Fibroblast of skin of back (primary cell): ENCODE measurements at regions not wholly inside any gene's neighbourhood (a gene's known extent, or its start where the extent isn't known, plus 50 kb on each side); places are given as distances from the start of the nearest gene placed in this dataset.
"Not testable (repeated sequence)": the region's sequence is repeated elsewhere in the genome, so short reads cannot be mapped to it uniquely, and the experiment has no call there.

ENCODE experiments used
- DNase-seq: peaks from one replicate; pipeline ENCODE4 v3.0.0-alpha.2; 2013

DNA sequence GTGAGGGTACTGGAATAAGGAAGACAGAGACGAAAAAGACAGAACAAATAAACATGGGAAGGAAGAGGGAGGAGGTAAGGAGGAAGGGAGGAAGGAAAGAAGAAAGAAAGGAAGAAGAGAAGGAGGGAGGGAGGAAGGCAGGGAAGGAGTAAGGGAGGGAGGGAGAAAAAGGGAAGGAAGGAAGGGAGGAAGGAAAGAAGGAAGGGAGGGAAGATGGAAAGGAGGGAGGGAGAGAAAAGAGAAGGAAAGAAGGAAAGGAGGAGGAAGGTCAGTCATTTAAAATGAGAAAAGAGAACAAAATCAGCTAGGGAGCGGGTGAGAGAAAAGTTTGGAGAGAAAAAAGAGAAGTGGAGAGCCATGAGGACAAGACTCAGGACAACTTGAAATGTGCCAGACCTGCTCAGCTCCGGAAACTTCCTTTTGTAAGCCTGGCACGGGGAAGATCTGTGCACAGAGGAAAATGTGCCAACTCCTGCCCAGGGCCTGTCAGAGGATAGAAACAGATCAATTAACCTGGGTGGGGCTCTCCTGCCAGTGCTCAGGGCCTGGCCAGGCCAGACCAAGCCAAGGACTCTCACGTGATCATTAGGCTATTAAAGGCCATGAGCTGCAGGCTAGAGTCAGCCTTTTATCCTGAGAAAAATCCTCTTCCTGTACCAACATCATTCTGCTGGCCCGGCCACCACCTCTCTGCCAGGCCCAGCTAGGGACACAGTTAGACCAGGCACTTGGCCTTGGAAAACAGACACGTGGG, 50.1 kb upstream of the BCL6 start:
- DNase-seq: no peak

DNA sequence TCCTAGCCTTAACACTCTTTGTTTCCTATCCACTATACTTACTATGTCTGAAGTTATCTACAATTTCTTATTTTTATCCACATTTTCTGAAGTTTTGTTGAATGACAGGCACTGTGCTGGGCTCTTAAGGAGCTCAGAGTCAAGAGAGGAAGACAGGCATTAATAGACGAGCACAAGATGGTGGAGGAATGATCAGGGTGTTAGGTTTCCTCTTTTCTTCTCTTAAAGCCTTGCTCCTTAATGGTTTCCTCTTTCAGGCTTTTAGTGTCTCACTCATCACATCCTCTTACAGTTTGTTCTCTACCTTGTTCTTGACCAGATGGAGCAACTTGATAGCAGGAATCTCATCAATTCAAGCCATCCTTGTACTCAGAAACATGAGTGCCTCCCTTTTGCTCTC, 52.9 kb upstream of the BCL6 start:
- DNase-seq: no peak

DNA sequence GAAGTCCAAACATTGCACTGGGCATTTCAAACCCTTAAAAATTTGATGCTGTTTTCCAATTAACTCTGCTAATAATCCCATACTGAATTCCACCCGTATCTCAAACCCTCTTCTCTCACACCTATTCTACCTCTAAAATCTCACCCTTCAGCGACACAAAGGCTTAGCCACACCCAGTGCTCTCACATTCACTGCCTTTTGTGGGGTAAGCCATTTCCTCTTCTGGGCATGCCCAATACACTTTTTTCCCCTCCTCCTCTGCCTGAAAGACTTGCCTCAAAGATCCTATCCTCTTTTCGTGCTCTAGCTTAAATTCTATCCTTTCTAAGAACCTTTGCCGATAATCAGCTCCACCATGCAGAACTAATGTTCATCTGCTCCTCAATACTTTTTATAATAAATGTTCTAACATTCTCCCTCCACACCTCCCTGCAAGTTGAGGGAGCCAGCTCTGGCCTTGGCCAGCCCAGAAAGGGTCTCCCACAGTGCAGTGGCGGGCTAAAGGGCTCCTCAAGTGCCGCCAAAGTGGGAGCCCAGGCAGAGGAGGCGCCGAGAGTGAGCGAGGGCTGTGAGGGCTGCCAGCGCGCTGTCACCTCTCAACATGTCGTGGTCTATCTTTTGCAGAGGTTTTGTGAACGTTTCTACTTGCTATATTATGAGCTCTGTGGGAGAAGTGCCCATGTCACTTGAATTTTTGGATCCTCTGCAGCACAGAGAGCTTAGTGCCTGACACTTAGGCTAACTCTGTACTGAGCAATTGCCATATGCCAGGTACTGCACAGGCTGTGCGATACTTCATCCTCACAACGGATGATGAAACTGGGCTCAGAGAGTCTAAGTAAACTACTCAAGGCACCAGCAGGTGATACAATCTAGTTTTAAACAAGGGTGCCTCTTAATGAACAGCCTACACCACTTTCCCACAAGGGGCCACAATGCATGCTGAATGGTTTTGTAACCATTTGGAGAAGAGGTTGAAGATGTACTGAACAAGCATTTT, 53.6 kb upstream of the BCL6 start:
- DNase-seq: no peak

DNA sequence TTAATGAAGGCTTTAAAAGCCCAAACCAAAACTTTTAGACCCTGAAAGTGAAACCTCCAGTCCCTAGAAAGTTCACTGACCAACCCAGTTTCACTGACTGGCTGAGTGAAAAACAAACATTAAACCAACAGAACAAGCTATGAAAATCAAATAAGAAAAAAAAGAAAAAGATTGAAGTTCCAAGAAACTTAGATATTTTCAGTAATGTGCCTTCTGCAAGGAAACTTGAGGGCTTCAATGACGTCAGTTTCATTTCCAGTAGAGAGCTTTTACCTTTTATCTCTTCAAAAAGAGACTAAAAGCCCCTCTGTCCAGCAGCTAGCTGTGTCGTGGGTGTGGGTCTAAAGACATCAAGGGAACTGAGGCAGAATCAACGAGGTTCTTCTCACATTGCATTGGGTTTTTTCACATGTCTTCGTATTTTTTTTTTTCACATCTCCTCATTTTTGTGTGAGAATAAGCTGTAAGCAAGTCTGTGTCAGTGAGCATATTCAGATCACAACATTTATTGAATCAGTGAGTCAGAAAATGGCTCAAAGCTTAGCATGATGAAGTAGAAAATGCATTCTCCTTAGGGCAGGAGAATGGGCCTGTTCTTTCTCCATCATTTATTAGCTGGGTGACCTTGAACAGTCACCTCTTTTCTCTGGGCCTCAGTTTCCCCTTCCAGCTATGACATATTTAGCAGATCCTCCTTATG, 54.8 kb upstream of the BCL6 start:
- DNase-seq: no peak

DNA sequence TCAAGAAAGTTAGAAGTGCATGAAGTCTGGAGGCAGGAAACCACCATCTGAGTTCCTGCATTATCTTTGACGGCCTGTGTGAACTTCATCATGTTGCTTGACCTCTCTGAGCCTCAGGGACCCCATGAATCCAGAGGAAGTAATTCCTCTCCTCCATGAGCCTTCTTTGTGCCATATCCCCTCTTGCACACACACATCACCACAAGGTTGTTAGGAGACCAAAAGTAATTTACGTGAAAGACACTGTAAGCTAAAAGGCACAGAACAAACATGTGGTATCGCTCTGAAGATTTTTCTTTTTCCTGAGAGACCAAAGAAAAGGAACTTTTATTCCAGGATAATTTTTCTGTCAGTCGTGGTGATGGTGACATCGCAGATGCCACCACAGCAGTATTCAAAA, 55.9 kb upstream of the BCL6 start:
- no peak for DNase-seq

DNA sequence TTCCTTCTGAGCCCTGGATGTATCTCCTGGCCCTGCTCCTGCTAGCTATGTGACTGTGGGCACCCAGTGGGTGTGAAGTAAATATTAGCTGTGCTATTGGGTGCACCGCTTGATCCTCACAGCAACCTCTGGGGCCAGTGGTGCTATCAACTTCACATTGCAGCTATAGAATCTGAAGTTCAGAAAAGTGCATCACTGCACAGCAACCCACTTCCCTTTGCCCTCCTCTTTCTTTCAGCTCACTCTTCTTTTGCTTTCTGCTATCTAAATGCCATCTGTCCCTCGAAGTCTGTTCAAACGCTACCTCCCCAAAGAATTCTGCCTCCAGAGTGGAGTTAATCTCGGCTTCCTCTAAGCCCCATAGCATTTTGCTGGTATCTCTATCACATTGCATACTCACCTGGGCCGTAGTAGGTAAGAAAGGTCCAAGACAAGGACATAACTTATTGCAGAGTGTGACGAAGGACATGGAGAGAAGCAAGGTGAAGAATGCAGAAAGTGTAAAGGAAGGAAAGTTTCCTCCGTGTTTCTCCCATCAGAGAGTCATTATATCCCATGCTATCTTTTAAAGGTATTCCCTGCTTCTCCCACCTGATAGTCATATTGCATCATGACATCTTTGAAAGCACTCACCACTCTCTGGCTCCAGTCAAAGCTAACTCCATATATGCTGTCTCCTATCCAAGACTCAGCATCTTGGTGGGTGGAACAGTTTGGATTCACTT, 57.1 kb upstream of the BCL6 start:
- no peak for DNase-seq

DNA sequence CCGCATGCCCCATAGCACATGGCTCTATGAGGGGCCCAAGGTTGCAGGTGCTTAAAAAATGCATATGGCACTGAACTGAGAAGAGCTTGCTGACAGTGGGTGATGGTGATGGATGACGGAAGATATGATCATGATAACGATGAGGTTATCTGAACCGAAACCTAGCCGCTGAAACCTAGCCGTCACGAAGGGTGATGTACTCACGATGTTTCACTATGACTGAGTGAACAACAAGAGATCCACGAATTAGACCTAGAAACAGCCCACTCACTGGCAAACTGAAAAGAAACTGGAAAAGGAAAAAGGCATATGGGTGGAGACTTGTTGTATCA, 57.6 kb upstream of the BCL6 start:
- no peak for DNase-seq

DNA sequence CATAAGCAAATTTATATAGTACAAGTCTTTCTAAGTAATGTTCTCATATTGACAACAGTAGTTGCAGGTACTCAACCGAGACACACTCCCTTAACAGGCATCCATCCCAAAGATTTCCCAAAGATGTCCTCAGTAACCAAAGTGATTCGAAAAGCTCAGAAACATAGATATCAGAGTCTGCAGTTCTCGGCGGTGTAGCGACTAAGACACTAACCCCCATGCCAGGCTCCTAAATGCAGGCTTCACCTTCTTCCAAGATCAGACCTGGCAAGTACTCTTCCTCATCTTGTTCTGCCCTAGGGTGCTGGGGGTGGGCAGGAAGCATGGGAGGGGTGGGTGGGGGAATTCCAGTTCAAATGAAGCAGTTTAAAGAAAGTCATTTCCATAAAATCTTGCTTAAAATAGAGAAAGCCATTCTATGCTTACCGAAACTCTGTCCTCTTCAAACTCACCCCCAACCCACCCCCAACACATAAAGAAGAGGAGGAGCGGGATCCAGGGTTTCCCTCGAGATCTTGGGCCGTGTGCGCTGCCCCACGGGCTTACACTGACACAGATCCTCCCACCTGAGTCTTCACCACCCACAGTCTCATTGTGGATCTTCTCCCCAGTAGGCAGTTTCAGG, 59.0 kb upstream of the BCL6 start:
- no peak for DNase-seq

DNA sequence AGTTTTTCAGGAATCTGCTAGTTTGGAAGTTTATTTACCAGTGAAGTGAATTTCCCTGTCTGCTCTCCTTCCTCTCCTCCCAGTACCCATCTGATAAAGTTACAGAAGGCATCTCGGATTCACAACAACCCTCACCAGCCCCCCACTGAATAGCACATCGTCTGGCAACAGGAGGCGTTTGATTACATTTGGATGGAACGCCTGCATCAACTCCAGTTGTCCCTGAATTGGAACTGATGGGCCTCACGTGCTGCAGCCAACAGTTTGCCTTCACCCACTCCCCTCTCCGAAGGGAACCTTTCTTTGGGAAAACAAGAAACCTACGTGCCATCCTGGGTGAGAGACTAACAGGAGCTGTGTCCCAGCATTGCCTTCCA, 59.5 kb upstream of the BCL6 start:
- DNase-seq: no peak

DNA sequence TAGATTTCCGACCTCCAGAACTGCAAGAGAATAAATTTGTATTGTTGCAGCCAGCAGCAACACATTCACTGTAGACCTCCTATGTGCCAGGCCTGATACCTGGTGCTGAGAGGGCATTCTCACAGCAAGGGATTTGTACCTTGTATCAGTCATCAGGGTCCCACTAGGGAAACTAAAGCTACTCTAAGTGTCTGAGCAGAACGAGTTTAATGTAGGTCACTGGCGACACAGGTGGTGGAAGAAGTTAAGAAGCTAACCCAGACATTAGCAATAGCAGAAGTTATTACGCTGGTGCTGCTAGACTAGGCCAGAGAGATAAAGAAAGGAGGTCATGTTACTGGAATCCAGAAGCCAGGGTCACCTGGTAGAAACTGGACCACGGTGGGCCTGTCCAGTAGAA, 60.5 kb upstream of the BCL6 start:
- DNase-seq: no peak

DNA sequence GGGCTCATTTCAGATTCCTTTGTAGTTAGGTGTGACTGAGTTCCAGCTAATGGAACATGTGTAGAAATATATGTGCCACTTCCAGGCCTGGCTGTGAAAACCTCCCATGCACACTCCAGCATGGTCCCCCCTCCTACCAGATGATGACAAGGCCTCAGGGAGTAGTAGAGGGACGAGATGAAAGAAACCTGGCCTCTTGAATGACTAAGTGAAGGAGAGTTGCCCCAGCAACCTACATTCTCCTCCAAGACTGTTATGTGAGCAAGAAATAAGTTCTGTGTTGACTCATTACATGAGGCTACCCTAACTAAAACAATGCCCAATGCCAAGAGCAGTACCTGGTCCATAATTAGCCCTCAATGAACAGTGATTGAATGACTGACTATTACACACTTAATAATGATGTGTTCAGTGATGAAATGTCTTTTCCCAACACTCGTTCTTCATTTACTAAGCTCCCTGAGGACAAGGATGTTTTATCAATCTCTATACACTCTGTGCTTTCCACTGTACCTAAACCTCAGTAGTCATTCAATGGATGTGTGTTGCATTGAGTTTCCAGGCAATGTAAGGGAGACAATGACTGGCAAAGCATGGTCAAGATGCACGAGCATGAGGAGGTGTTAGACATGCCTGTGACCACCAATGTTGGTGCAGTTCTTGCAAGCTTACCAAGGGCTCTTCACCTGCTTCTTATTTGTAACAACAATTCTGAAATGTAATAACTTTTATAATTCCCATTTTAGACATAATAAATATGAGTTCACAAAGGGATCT, 62.0 kb upstream of the BCL6 start:
- DNase-seq: peak; percentile 54

DNA sequence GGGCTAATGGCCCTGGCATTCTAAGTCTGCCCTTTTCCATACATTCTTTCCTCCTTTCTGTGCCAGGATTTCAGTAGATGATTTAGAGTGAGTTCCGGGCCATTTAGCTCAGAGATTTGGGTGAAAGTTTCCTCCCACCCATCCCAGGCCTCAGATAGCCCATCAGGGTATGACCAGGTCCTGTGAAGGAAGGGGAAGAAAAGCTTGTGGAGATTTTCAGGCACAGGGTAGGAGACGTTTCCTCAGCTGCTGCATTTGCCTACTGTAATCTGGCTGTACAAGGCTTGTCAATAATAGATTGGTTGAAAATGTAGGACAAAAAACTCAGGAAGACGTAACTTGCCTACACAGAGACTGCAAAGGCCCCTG, 63.2 kb upstream of the BCL6 start:
- DNase-seq: no peak

DNA sequence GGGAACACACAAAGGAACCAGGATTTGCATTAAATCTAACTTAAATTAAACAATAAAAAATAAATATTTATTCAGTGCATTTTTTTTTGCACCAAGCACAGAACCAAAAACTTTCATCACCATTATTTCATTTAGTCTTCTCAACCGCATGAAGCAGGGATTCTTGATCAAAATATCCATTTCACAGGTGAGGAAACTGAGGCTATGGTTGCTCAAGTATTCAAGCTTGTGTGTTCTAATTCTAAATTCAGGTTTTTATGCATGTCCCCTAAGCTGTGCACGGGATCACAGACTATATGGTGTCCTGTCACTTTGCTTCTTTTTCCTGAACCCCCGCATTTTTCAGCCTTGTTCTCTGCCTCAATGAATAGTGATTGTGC, 64.3 kb upstream of the BCL6 start:
- no peak for DNase-seq

DNA sequence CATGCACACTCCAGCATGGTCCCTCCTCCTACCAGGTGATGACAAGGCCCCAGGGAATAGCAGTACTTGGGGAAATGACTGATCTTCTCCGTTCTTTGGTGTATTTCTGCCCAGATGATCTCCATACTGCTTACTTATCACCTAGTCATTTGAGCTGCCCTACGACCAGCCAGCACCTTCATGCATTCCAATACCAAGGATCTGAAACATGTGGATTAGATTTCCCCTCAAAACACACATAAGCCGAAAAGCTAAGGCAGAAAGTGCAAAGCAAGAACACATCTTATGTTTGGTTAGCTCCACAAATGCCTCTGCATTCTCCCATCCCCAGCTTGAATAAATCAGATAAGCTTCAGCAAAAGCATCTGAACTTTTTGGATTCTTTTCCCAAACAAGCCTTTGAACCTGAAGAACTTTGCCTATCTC, 64.8 kb upstream of the BCL6 start:
- no peak for DNase-seq

DNA sequence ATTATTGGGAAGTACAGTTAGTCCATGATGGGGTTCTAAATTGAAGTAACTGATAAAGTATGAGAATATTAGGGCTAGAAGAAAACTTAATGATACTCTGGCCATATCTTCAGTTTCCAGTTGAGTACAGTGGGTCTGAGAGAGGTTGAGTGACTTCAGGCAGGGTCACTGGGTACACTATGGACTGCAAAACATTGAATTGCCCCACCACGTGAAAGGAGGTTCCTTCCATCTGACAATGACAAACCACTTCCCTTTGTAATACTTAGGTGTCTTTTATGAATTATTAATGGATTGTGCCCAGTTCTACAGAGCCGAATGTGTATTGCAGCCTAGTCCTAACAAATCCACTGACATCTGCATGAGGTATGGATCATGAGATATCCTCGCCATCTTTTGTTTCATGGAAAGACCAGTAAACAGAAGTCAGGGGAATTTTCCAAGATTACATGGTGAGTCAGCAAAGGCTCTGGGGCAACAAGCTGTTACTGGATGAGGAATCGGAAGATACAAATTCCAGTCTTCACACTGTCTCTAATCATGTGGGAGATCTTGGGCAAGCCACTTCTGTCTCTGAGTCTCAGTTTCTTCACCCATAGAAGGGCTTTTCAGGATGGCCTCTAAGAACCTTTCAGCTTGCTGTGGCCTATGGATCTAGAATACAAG, 66.5 kb upstream of the BCL6 start:
- DNase-seq: peak; percentile 30

DNA sequence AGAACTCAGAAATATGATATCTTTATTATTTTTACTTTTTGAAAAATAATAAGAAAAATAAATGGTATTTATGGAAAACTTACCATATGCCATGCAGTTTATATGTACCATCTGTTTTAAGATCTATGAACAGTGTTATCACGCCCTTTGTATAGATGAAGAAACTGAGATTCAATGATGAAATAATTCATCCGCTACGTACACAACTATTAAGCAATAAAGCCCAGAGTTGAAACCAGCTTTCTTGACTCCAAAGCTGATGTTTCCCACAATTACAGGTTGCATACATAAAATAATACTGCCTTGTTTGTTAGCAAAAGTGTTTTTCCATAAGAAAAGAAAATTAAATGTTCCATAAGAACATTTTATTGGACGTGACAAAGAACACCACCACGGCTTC, 67.2 kb upstream of the BCL6 start:
- no peak for DNase-seq

DNA sequence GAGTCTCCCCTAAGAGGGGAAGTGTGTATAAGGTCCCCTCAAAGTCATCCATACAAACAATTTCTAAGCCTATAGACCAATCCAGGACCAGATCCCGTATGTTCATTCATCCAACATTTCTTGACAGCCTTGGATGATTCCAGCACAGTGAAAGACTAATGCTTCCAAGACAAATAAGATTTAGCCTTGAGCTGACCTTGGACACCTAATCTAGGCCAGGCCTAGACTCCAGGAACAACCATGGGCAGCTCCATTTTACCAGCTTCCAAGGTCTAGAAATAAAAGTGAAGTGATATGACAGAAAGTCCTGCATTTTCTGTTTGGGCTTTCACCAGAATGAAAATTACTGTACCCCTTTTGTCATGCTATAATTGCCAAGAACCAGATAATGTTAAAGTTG, 67.9 kb upstream of the BCL6 start:
- no peak for DNase-seq

DNA sequence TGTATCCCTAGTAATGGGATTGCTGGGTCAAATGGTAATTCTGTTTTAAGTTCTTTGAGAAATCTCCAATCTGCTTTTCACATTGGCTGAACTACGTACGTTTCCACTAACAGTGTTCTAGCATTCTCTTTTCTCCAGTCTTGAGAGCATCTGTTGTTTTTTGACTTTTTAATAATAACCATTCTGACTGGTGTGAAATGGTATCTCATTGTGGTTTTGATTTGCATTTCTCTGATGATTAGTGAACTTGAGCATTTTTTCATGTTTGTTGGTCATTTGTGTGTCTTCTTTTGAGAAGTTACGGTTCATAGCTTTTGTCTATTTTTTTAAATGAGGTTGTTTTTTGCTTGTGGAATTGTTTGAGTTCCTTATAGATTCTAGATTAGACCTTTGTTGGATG, 72.5 kb upstream of the BCL6 start:
- not testable (repeated sequence) for DNase-seq

DNA sequence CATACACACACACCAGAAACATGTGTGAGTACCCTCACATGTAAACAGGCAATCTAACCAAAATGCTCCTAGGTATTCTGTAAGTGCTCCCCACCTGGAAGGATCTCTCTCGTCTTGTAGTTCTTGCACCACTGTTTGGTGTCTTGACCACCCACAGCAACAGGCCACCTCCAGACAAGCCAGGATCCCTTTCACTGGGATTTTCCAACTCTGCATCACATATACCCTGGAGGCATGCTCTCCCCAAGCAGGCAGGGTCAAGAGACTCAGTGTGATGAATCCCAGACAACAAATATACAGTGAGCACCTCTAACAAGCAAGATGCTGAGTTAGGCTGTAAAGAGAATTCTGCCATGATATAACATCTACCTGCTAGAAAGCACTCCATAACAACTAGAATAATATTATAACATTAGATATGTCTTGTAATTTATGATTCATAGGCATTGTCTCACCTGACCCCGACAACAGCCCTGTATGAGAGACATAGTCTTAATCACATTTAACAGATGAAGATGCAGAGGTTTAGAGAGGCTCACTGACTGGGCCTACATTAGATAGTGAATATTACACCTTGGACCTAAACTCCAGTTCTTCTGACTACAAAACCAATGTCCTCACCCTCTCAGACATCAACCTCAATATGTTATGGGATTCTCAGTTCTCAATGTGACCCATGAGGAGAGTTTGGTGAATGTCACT, 76.5 kb upstream of the BCL6 start:
- no peak for DNase-seq

DNA sequence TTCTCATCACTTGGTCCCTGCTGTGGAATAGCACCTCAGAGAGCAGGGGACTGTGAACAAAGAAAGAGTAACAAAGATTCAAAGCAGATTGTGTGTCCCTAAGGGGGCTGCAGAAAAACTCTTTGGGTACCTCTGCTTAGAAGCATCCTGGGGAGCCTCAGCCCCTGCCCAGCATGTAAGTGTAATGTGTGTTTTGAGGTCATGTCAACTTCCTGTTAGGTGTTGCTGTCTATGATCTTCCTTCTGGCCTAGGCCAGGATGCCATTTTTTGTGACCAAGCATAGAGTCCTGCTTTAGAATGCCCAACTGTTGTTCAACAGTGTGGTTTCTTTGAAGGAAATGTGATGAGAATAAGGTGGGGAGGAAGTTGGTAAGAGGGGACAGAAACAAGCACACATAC, 77.1 kb upstream of the BCL6 start:
- no peak for DNase-seq
